Spleen (tissue), 7 donors: ENCODE measurements at regions not wholly inside any gene's neighbourhood (a gene's known extent, or its start where the extent isn't known, plus 50 kb on each side); places are given as distances from the start of the nearest gene placed in this dataset.

Experiments
- POLR2A ChIP-seq, 3 donors: fragments of 450-650 bp; IDR thresholded peaks; one replicate each; pipeline ENCODE4 v1.5.1; 2017; ENCODE audit warnings: antibody characterized with exemption in 3 of 3, mild to moderate bottlenecking in 1 of 3
- TF ChIP-seq, protein P1 (sequence below), 11 experiments: fragments of 200-600 bp in 7 of 11; fragments of 450-650 bp in 4 of 11; sonication (generic) in 4 of 11; IDR thresholded peaks in 8 of 11; conservative IDR thresholded peaks in 3 of 11; 1 replicate in 7 of 11; 2 replicates in 4 of 11; pipeline versions ENCODE4 v1.4.0 to v1.8.0; 2016 to 2021; ENCODE audit warnings: antibody characterized with exemption in 11 of 11, inconsistent platforms in 4 of 11, mild to moderate bottlenecking in 1 of 11
- donor health status: DM: no; HTN: no; CAD: no; lungs with moderate emphysema.
- donor health status: DM: no; HTN: no; CAD: no.
- donor health status: DM: no; HTN: no; CAD: no.

GRCh38 chr10:124248056-124249045 is 155.0 kb upstream of the CHST15 start:
- TF ChIP-seq, protein P1, sequence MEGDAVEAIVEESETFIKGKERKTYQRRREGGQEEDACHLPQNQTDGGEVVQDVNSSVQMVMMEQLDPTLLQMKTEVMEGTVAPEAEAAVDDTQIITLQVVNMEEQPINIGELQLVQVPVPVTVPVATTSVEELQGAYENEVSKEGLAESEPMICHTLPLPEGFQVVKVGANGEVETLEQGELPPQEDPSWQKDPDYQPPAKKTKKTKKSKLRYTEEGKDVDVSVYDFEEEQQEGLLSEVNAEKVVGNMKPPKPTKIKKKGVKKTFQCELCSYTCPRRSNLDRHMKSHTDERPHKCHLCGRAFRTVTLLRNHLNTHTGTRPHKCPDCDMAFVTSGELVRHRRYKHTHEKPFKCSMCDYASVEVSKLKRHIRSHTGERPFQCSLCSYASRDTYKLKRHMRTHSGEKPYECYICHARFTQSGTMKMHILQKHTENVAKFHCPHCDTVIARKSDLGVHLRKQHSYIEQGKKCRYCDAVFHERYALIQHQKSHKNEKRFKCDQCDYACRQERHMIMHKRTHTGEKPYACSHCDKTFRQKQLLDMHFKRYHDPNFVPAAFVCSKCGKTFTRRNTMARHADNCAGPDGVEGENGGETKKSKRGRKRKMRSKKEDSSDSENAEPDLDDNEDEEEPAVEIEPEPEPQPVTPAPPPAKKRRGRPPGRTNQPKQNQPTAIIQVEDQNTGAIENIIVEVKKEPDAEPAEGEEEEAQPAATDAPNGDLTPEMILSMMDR (IDR thresholded peaks at IDR 0.05 in 8 of 11, conservative IDR thresholded peaks at IDR 0.05 in 3 of 11) = no peak
- no peak for TF ChIP-seq POLR2A (IDR thresholded peaks at IDR 0.05)
